ENCODE measurements at regions not wholly inside any gene's neighbourhood (a gene's known extent, or its start where the extent isn't known, plus 50 kb on each side); places are given as distances from the start of the nearest gene placed in this dataset.

DNA sequence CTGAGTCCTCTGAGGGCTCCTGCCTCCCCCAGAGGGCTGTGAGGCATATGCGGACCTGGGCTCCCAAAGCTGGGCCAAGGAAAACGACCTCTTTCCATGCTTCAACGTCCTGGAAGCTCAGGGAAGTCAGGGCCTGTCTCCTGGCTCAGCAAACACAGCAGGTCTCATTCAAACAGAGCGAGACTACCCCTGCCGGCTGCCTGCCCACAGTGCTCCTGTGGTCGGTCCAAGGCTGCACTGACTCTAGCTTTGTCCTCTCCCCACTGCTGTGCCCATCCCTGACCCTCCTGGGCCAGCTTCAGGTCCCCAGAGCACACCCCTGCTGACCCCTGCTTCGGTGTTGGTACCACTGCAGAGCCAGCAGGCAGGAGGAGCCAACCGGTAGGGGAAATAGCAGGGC lies 79.6 kb downstream of the PDCL3 start:
- intact Hi-C loops (cut with DNase I, micrococcal nuclease) = loop anchor here (2.0 to 10.0 kb wide), 2 partner anchors 56 to 172 kb away; no protein-coding TSS in a partner anchor
- Mint-ChIP-seq H3K4me3 (no peak overlapping the region), H3K27me3 (no peaks in the 10 kb centered on the region), H3K36me3 (ENCODE audit: low read depth) (no peaks in the 10 kb centered on the region), H3K27ac (no peak overlapping the region), H3K4me1 (ENCODE audit: low read depth) (peaks cover 69% of the 10 kb centered on the region), H3K9me3 (no peaks in the 10 kb centered on the region)
- DNase-seq (no peak), ATAC-seq (ENCODE audit: poor library complexity) (no peak)
- Histone ChIP-seq H3K27me3 (ENCODE audit: control insufficient read depth in 1 of 2, insufficient read depth in 2 of 2, low read length in 2 of 2) (no peaks in the 10 kb centered on the region), H3K4me3 (ENCODE audit: low read length) (no peak overlapping the region), H3K9me3 (ENCODE audit: control insufficient read depth in 1 of 2, insufficient read depth in 1 of 2, low read length in 2 of 2) (no peaks in the 10 kb centered on the region), H3K36me3 (ENCODE audit: insufficient read depth, low read length) (no peaks in the 10 kb centered on the region), H3K27ac (ENCODE audit: low read depth in 1 of 2, low read length in 2 of 2) (no peak overlapping the region), H3K4me1 (ENCODE audit: insufficient read depth, low read length) (peaks cover 55% of the 10 kb centered on the region)
- ChIA-PET POLR2A (interaction anchor here (0.7 to 4.4 kb wide), 3 partner anchors 11 to 15 kb away, joined by 3 to 29 read pairs (median 3); no protein-coding TSS in a partner anchor), CTCF (interaction anchor here (2.8 to 4.5 kb wide), 2 partner anchors 32 to 61 kb away, joined by 12 to 19 read pairs; no protein-coding TSS in a partner anchor)
- TF ChIP-seq, protein P1, sequence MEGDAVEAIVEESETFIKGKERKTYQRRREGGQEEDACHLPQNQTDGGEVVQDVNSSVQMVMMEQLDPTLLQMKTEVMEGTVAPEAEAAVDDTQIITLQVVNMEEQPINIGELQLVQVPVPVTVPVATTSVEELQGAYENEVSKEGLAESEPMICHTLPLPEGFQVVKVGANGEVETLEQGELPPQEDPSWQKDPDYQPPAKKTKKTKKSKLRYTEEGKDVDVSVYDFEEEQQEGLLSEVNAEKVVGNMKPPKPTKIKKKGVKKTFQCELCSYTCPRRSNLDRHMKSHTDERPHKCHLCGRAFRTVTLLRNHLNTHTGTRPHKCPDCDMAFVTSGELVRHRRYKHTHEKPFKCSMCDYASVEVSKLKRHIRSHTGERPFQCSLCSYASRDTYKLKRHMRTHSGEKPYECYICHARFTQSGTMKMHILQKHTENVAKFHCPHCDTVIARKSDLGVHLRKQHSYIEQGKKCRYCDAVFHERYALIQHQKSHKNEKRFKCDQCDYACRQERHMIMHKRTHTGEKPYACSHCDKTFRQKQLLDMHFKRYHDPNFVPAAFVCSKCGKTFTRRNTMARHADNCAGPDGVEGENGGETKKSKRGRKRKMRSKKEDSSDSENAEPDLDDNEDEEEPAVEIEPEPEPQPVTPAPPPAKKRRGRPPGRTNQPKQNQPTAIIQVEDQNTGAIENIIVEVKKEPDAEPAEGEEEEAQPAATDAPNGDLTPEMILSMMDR (IDR thresholded peaks at IDR 0.05) = no peak

DNA sequence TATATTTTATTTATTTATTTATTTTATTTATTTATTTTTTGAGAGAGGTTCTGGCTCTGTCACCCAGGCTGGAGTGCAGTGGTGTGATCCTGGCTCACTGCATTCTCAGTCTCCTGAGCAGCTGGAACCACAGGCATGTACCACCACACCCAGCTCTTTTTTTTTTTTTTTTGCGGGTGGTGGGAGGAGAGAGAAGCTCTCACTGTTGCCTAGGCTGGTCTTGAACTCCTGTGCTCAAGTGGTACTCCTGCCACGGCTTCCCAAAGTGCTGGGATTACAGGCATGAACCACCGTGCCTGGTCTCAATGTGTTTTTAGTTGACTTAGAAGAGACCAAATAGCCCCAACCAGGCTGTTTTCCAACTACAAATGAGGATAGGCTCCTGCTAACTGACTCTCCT lies 80.7 kb downstream of the PDCL3 start:
- ChIA-PET POLR2A (interaction anchor here (0.6 to 4.4 kb wide), 9 partner anchors 10 to 410 kb away, joined by 3 to 29 read pairs (median 5); no protein-coding TSS in a partner anchor), CTCF (interaction anchor here (0.6 to 4.5 kb wide), 3 partner anchors 33 to 1265 kb away, joined by 4 to 19 read pairs (median 12); no protein-coding TSS in a partner anchor)
- Mint-ChIP-seq H3K27me3 (no peaks in the 10 kb centered on the region), H3K27ac (peak overlapping the region; percentile 77), H3K36me3 (ENCODE audit: low read depth) (no peaks in the 10 kb centered on the region), H3K4me3 (no peak overlapping the region), H3K4me1 (ENCODE audit: low read depth) (peaks cover 75% of the 10 kb centered on the region), H3K9me3 (peaks cover 3% of the 10 kb centered on the region)
- no peak overlapping the region for H3K27ac ChIP-seq (ENCODE audit: low read depth in 1 of 2, low read length in 2 of 2)
- DNase-seq (peak in 2 of 14 experiments; percentile 40 to 64), ATAC-seq (ENCODE audit: poor library complexity) (peak; percentile 15)
- TF ChIP-seq, protein P1 (IDR thresholded peaks at IDR 0.05) = no peak
- no peaks in the 10 kb centered on the region for H3K36me3 ChIP-seq (ENCODE audit: insufficient read depth, low read length)
- H3K4me1 ChIP-seq (ENCODE audit: insufficient read depth, low read length) = peaks cover 55% of the 10 kb centered on the region
- peaks cover 0 to 5% of the 10 kb centered on the region in 2 experiments for H3K9me3 ChIP-seq (ENCODE audit: control insufficient read depth in 1 of 2, insufficient read depth in 1 of 2, low read length in 2 of 2)
- intact Hi-C loops (cut with DNase I, micrococcal nuclease) = loop anchor here (2.0 to 10.0 kb wide), 2 partner anchors 57 to 171 kb away; no protein-coding TSS in a partner anchor
- H3K27me3 ChIP-seq (ENCODE audit: control insufficient read depth in 1 of 2, insufficient read depth in 2 of 2, low read length in 2 of 2) = no peaks in the 10 kb centered on the region
- no peak overlapping the region for H3K4me3 ChIP-seq (ENCODE audit: low read length)

DNA sequence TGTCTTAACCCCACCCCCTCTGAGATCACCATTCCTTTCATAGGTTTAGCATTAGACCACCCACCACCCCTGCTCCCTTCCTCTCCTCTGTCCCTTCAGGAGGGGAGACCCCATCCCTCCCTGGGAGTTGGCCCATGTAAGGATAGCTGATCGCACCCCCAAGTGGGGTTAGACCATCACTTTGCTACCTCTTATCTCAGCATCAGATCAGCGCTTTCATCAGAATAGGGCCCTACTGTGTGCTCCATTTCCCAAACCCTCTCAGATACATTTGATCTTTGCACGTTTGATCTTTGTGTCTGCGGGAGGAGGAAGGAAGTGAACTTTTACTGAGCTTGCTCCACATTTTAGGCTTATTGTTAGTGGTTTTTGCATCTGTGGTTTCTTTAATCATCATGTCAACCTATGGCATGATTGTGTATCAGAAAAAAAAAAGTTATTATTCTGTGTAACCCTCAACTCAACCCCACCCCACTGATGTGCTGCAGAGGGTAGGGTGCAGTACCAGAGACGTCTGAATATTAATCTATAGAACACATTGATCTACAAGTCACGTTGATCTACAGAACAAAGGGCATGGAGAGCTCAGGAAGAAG lies 81.2 kb downstream of the PDCL3 start:
- DNase-seq (peak in 13 of 14 experiments; percentile 14 to 85 (median 44)), ATAC-seq (ENCODE audit: poor library complexity) (peak; percentile 93)
- TF ChIP-seq, protein P1 (IDR thresholded peaks at IDR 0.05) = no peak
- Histone ChIP-seq H3K4me1 (ENCODE audit: insufficient read depth, low read length) (peaks cover 55% of the 10 kb centered on the region), H3K4me3 (ENCODE audit: low read length) (peak overlapping the region; percentile 15), H3K36me3 (ENCODE audit: insufficient read depth, low read length) (no peaks in the 10 kb centered on the region), H3K27ac (ENCODE audit: low read depth in 1 of 2, low read length in 2 of 2) (no peak overlapping the region), H3K9me3 (ENCODE audit: control insufficient read depth in 1 of 2, insufficient read depth in 1 of 2, low read length in 2 of 2) (peaks cover 0 to 5% of the 10 kb centered on the region in 2 experiments), H3K27me3 (ENCODE audit: control insufficient read depth in 1 of 2, insufficient read depth in 2 of 2, low read length in 2 of 2) (no peaks in the 10 kb centered on the region)
- intact Hi-C loops (cut with DNase I, micrococcal nuclease) = loop anchor here (1.0 to 10.0 kb wide), 4 partner anchors 9 to 171 kb away; no protein-coding TSS in a partner anchor
- H3K27me3 Mint-ChIP-seq = no peaks in the 10 kb centered on the region
- peaks cover 3% of the 10 kb centered on the region for H3K9me3 Mint-ChIP-seq
- peak overlapping the region; percentile 77 for H3K27ac Mint-ChIP-seq
- ChIA-PET CTCF (interaction anchor here (2.8 to 4.5 kb wide), 2 partner anchors 34 to 63 kb away, joined by 12 to 19 read pairs; no protein-coding TSS in a partner anchor), POLR2A (interaction anchor here (0.6 to 4.4 kb wide), 13 partner anchors 9 to 663 kb away, joined by 3 to 29 read pairs (median 5); partner anchors contain the start of gene RPL31)
- peak overlapping the region; percentile 73 for H3K4me3 Mint-ChIP-seq
- H3K36me3 Mint-ChIP-seq (ENCODE audit: low read depth) = no peaks in the 10 kb centered on the region
- peaks cover 76% of the 10 kb centered on the region for H3K4me1 Mint-ChIP-seq (ENCODE audit: low read depth)
